ENCODE measurements at regions not wholly inside any gene's neighbourhood (a gene's known extent, or its start where the extent isn't known, plus 50 kb on each side); places are given as distances from the start of the nearest gene placed in this dataset.
A peak's percentile ranks its signal among the peaks of the same experiment; 100 is the strongest.

- H3K4me3 ChIP-seq (ENCODE audit: low read depth, low read length): no peak overlapping the region
- DNase-seq (ENCODE audit: low read depth): no peak
- TF ChIP-seq CTCF (conservative IDR thresholded peaks at IDR 0.05; ENCODE audit: low read depth, low read length): no peak
These were observed 340.1 kb upstream of the PLXNA2 start for GRCh38 chr1:208584167-208584755.

- no peak for DNase-seq (ENCODE audit: low read depth)
- no peak overlapping the region for H3K4me3 ChIP-seq (ENCODE audit: low read depth, low read length)
- no peak for TF ChIP-seq CTCF (conservative IDR thresholded peaks at IDR 0.05; ENCODE audit: low read depth, low read length)
These were observed 342.9 kb upstream of the PLXNA2 start for GRCh38 chr1:208587110-208587509.

GRCh38 chr1:208593306-208594006, 349.3 kb upstream of the PLXNA2 start:
- H3K4me3 ChIP-seq (ENCODE audit: low read depth, low read length): no peak overlapping the region
- no peak for TF ChIP-seq CTCF (conservative IDR thresholded peaks at IDR 0.05; ENCODE audit: low read depth, low read length)
- DNase-seq (ENCODE audit: low read depth): no peak

GRCh38 chr1:208595236-208595635, 351.1 kb upstream of the PLXNA2 start:
- no peak overlapping the region for H3K4me3 ChIP-seq (ENCODE audit: low read depth, low read length)
- TF ChIP-seq CTCF (conservative IDR thresholded peaks at IDR 0.05; ENCODE audit: low read depth, low read length): no peak
- no peak for DNase-seq (ENCODE audit: low read depth)

GRCh38 chr1:208595745-208596144, 351.6 kb upstream of the PLXNA2 start:
- no peak for TF ChIP-seq CTCF (conservative IDR thresholded peaks at IDR 0.05; ENCODE audit: low read depth, low read length)
- DNase-seq (ENCODE audit: low read depth): peak; percentile 35
- no peak overlapping the region for H3K4me3 ChIP-seq (ENCODE audit: low read depth, low read length)

GRCh38 chr1:208597571-208597970, 353.4 kb upstream of the PLXNA2 start:
- no peak overlapping the region for H3K4me3 ChIP-seq (ENCODE audit: low read depth, low read length)
- TF ChIP-seq CTCF (conservative IDR thresholded peaks at IDR 0.05; ENCODE audit: low read depth, low read length): no peak
- no peak for DNase-seq (ENCODE audit: low read depth)

- DNase-seq (ENCODE audit: low read depth): no peak
- no peak for TF ChIP-seq CTCF (conservative IDR thresholded peaks at IDR 0.05; ENCODE audit: low read depth, low read length)
- no peak overlapping the region for H3K4me3 ChIP-seq (ENCODE audit: low read depth, low read length)
These were observed 353.8 kb upstream of the PLXNA2 start for GRCh38 chr1:208598021-208598420.
